Ishikawa (cell line): ENCODE measurements at regions not wholly inside any gene's neighbourhood (a gene's known extent, or its start where the extent isn't known, plus 50 kb on each side); places are given as distances from the start of the nearest gene placed in this dataset.

Source experiments
- CEBPB ChIP-seq: IDR thresholded peaks from 2 replicates; pipeline ENCODE4 v1.6.1; 2012
- CREB1 ChIP-seq: IDR thresholded peaks from 2 replicates; pipeline ENCODE4 v1.6.1; 2012; ENCODE audit warnings: low read depth
- EGR1 ChIP-seq: IDR thresholded peaks from 2 replicates; pipeline ENCODE4 v1.6.1; 2012
- EP300 ChIP-seq: IDR thresholded peaks from 2 replicates; pipeline ENCODE4 v1.6.1; 2012; ENCODE audit warnings: borderline replicate concordance
- FOXM1 ChIP-seq: IDR thresholded peaks from 2 replicates; pipeline ENCODE4 v1.6.1; 2012; ENCODE audit warnings: low read depth, borderline replicate concordance
- NFIC ChIP-seq: IDR thresholded peaks from 2 replicates; pipeline ENCODE4 v1.6.1; 2012
- RAD21 ChIP-seq: IDR thresholded peaks from 2 replicates; pipeline ENCODE4 v1.6.1; 2012; ENCODE audit warnings: low read depth
- REST ChIP-seq: IDR thresholded peaks from 2 replicates; pipeline ENCODE4 v1.6.1; 2012; ENCODE audit warnings: low read depth, mild to moderate bottlenecking
- TAF1 ChIP-seq: IDR thresholded peaks from 2 replicates; pipeline ENCODE4 v1.6.1; 2012; ENCODE audit warnings: low read depth, mild to moderate bottlenecking
- TCF12 ChIP-seq: IDR thresholded peaks from 2 replicates; pipeline ENCODE4 v1.6.1; 2012; ENCODE audit warnings: low read depth
- TEAD4 ChIP-seq: IDR thresholded peaks from 2 replicates; pipeline ENCODE4 v1.6.1; 2012
- YY1 ChIP-seq: IDR thresholded peaks from 2 replicates; pipeline ENCODE4 v1.6.1; 2012; ENCODE audit warnings: low read depth
- ZBTB7A ChIP-seq: IDR thresholded peaks from 2 replicates; pipeline ENCODE4 v1.6.1; 2012; ENCODE audit warnings: low read depth
- TF ChIP-seq, protein P1 (sequence below): IDR thresholded peaks from 2 replicates; pipeline ENCODE4 v1.6.1; 2012
- TF ChIP-seq, protein P2 (sequence below): IDR thresholded peaks from 2 replicates; pipeline ENCODE4 v1.6.1; 2012

- no peak for TF ChIP-seq NFIC
- no peak for TF ChIP-seq REST
- no peak for TF ChIP-seq EP300
- TF ChIP-seq, protein P1, sequence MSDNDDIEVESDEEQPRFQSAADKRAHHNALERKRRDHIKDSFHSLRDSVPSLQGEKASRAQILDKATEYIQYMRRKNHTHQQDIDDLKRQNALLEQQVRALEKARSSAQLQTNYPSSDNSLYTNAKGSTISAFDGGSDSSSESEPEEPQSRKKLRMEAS = no peak
- no peak for TF ChIP-seq TAF1
- TF ChIP-seq CEBPB = no peak
- TF ChIP-seq YY1 = no peak
- TF ChIP-seq TCF12 = no peak
- no peak for TF ChIP-seq FOXM1
- no peak for TF ChIP-seq EGR1
- no peak for TF ChIP-seq TEAD4
Measured at GRCh38 chr16:47979164-47979520, 176.7 kb downstream of the ABCC12 start.

GRCh38 chr16:47978491-47979163 is 177.2 kb downstream of the ABCC12 start:
- no peak for TF ChIP-seq TEAD4

- TF ChIP-seq TCF12 = no peak
Measured at GRCh38 chr16:47977802-47978201, 178.0 kb downstream of the ABCC12 start.

DNA sequence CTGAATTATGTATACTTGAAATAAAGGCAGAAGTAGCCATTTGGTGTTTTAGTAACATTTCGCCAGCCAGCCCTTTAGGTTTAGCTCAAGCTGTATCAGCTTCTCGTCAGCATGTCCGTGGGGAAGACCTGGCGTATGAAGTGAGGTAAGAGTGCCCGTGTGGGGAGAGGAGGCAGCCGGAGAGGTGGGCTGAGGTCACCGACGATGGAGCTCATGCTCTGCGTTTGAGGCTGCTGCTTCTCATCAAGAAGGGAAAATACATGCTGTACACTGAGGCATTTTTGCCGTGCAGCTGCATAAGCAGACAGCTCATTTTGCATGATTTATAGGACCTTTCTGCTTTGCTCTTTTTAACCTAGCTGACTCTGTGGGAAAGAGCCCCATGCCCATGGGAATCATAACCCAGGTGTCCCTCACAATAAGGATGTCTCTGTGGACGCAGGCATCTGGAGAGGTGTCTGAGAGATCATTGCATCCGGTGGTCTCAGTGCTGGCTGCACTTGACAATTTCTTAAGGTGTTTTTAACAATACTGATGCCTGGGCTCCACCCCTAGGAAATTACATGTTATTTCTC is 179.1 kb downstream of the ABCC12 start:
- no peak for TF ChIP-seq RAD21
- TF ChIP-seq CREB1 = no peak
- TF ChIP-seq NFIC = no peak
- TF ChIP-seq REST = no peak
- TF ChIP-seq TAF1 = no peak
- TF ChIP-seq, protein P1 = no peak
- no peak for TF ChIP-seq TEAD4
- TF ChIP-seq FOXM1 = no peak

DNA sequence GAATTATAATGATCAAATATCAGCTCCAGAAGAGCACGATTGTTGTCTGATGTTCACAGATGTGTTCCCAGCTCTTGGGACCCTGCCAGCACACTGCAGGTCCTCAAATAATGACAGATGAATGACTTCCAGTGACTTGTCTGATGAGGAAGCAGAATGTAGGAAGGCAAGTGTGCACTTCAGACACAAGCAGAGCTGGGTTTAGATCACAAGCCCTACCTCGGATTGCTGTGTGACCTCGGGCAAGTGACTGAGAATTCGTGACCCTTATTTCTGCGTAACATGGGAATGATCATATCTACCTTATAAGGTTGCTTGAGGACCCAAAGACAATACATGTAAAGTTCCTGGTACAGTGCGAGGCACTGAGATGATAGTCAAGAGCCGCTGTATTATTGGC is 182.2 kb downstream of the ABCC12 start:
- no peak for TF ChIP-seq CREB1
- TF ChIP-seq ZBTB7A = no peak
- no peak for TF ChIP-seq FOXM1
- TF ChIP-seq YY1 = no peak
- TF ChIP-seq NFIC = no peak
- TF ChIP-seq EGR1 = no peak
- TF ChIP-seq TAF1 = no peak
- TF ChIP-seq TEAD4 = no peak
- TF ChIP-seq TCF12 = no peak
- TF ChIP-seq REST = no peak
- TF ChIP-seq, protein P1 = no peak
- TF ChIP-seq, protein P2, sequence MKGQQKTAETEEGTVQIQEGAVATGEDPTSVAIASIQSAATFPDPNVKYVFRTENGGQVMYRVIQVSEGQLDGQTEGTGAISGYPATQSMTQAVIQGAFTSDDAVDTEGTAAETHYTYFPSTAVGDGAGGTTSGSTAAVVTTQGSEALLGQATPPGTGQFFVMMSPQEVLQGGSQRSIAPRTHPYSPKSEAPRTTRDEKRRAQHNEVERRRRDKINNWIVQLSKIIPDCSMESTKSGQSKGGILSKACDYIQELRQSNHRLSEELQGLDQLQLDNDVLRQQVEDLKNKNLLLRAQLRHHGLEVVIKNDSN = no peak
- no peak for TF ChIP-seq CEBPB
- no peak for TF ChIP-seq EP300
- TF ChIP-seq RAD21 = no peak
